NT2/D1 (cell line): ENCODE measurements at regions not wholly inside any gene's neighbourhood (a gene's known extent, or its start where the extent isn't known, plus 50 kb on each side); places are given as distances from the start of the nearest gene placed in this dataset.

Experiments
- SUZ12 ChIP-seq: IDR thresholded peaks from 2 replicates; pipeline ENCODE4 v1.6.1; 2011; ENCODE audit not compliant: insufficient read length, insufficient read depth; ENCODE audit errors: extremely low read depth
- YY1 ChIP-seq: IDR thresholded peaks from 2 replicates; pipeline ENCODE4 v1.6.1; 2011; ENCODE audit not compliant: insufficient read length, insufficient read depth
- ZNF274 ChIP-seq: IDR thresholded peaks from 2 replicates; pipeline ENCODE4 v1.6.1; 2011; ENCODE audit warnings: mild to moderate bottlenecking, low read depth, low read length

- TF ChIP-seq YY1 (no peak), ZNF274 (no peak), SUZ12 (no peak)
Observed at GRCh38 chr2:122366427-122366826, 611.0 kb downstream of the TSN start.
